GM12874 (cell line): ENCODE measurements at regions not wholly inside any gene's neighbourhood (a gene's known extent, or its start where the extent isn't known, plus 50 kb on each side); places are given as distances from the start of the nearest gene placed in this dataset.

Source experiments
- TF ChIP-seq, protein P1 (sequence below): IDR thresholded peaks from 2 replicates; pipeline ENCODE4 v1.5.1; 2011; ENCODE audit warnings: low read depth, mild to moderate bottlenecking, control low read depth, low read length, moderate library complexity; ENCODE audit not compliant: insufficient read depth

DNA sequence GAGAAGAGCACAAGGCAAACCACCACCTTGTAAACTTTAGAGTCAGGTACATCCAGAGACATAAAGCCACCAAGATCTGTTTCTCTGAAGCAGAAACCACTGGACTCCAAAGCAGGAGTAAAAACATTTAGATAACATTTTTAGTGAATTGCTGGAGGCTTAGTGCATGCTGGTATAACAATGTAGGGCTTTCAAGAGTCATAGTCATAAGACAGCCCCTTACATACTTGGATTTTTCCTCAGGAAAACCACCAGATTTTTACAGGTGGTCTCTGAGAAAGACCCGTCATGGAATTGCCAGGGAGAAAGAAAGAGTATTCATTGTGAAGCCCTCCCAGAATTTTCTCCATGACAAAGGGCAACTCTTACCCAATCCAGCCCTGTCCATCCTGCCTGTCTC, 434.5 kb upstream of the NAALADL2 start:
- TF ChIP-seq, protein P1, sequence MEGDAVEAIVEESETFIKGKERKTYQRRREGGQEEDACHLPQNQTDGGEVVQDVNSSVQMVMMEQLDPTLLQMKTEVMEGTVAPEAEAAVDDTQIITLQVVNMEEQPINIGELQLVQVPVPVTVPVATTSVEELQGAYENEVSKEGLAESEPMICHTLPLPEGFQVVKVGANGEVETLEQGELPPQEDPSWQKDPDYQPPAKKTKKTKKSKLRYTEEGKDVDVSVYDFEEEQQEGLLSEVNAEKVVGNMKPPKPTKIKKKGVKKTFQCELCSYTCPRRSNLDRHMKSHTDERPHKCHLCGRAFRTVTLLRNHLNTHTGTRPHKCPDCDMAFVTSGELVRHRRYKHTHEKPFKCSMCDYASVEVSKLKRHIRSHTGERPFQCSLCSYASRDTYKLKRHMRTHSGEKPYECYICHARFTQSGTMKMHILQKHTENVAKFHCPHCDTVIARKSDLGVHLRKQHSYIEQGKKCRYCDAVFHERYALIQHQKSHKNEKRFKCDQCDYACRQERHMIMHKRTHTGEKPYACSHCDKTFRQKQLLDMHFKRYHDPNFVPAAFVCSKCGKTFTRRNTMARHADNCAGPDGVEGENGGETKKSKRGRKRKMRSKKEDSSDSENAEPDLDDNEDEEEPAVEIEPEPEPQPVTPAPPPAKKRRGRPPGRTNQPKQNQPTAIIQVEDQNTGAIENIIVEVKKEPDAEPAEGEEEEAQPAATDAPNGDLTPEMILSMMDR, result no peak

GRCh38 chr3:174425422-174425821, 433.7 kb upstream of the NAALADL2 start:
- TF ChIP-seq, protein P1, result no peak

DNA sequence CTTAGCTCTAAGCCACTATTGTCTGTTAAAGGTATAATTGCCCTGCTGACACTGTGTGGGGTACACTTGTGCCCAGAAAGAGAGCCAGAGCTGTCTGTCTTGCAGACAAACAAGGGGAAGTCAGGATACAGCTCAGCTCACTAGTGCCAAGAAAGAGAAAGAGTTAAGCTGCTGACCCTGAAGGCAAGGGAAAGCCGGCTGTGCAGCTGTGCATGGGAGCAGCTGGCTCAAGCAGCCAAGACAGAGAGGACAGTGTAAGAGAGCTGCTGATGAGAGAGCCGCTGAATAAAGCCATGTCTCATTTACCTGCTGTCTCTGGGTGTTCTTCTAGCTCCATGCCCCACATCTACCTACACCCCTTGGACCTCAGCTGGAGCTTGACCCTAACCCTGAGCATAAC, 428.1 kb upstream of the NAALADL2 start:
- TF ChIP-seq, protein P1, result no peak

GRCh38 chr3:174431717-174432116, 427.4 kb upstream of the NAALADL2 start:
- TF ChIP-seq, protein P1, result no peak

GRCh38 chr3:174436367-174436766, 422.8 kb upstream of the NAALADL2 start:
- TF ChIP-seq, protein P1, result no peak

GRCh38 chr3:174438501-174439145, 420.5 kb upstream of the NAALADL2 start:
- TF ChIP-seq, protein P1, result no peak

- TF ChIP-seq, protein P1, result no peak
Observed at GRCh38 chr3:174439331-174440252, 419.5 kb upstream of the NAALADL2 start.
